SK-N-SH treated with all-trans-retinoic acid at 6 μM for 48 hours (cell line): ENCODE measurements at regions not wholly inside any gene's neighbourhood (a gene's known extent, or its start where the extent isn't known, plus 50 kb on each side); places are given as distances from the start of the nearest gene placed in this dataset.

Source experiments
- ATAC-seq: fragments of 200-7000 bp; cut with Tn5 transposase; 3 replicates; pipeline ENCODE4 v1.9.1; 2020; ENCODE audit warnings: mild to moderate bottlenecking, moderate library complexity
- ARNTL ChIP-seq: fragments of 450-650 bp; formaldehyde crosslinking; IDR thresholded peaks from 2 replicates; pipeline ENCODE4 v1.5.0; 2020; ENCODE audit warnings: low read depth, mild to moderate bottlenecking, moderate library complexity, borderline replicate concordance
- BACH2 ChIP-seq: fragments of 250-450 bp; sonication (Bioruptor Pico); IDR thresholded peaks from 2 replicates; pipeline ENCODE4 v1.9.0; 2021; ENCODE audit warnings: mild to moderate bottlenecking, borderline replicate concordance
- CSDC2 ChIP-seq: fragments of 250-450 bp; sonication (Bioruptor Pico); IDR thresholded peaks from 2 replicates; pipeline ENCODE4 v1.5.0; 2020; ENCODE audit warnings: mild to moderate bottlenecking, moderate library complexity
- ESRRG ChIP-seq: fragments of 250-450 bp; sonication (Bioruptor Pico); IDR thresholded peaks from 2 replicates; pipeline ENCODE4 v1.6.1; 2021; ENCODE audit warnings: mild to moderate bottlenecking
- GLIS3 ChIP-seq: fragments of 250-450 bp; sonication (Bioruptor Pico); IDR thresholded peaks from 2 replicates; pipeline ENCODE4 v1.5.0; 2020; ENCODE audit warnings: mild to moderate bottlenecking, moderate library complexity
- ISL1 ChIP-seq: fragments of 250-450 bp; sonication (Bioruptor Pico); IDR thresholded peaks from 2 replicates; pipeline ENCODE4 v2.1.2; 2022; ENCODE audit warnings: mild to moderate bottlenecking, moderate library complexity
- OSR1 ChIP-seq: fragments of 250-450 bp; sonication (Bioruptor Pico); IDR thresholded peaks from 2 replicates; pipeline ENCODE4 v1.8.0; 2022; ENCODE audit warnings: moderate library complexity, mild to moderate bottlenecking, inconsistent platforms
- POU6F1 ChIP-seq: fragments of 250-450 bp; sonication (Bioruptor Pico); IDR thresholded peaks from 2 replicates; pipeline ENCODE4 v1.8.0; 2021; ENCODE audit warnings: low read depth, mild to moderate bottlenecking, moderate library complexity, borderline replicate concordance
- PPARA ChIP-seq: fragments of 250-450 bp; sonication (Bioruptor Pico); IDR thresholded peaks from 2 replicates; pipeline ENCODE4 v1.5.0; 2020; ENCODE audit warnings: mild to moderate bottlenecking, borderline replicate concordance
- SNAI2 ChIP-seq: fragments of 250-450 bp; sonication (Bioruptor Pico); IDR thresholded peaks from 2 replicates; pipeline ENCODE4 v1.5.0; 2020; ENCODE audit warnings: mild to moderate bottlenecking, moderate library complexity
- TCF4 ChIP-seq: fragments of 250-450 bp; sonication (Bioruptor Pico); IDR thresholded peaks from 2 replicates; pipeline ENCODE4 v1.8.0; 2021; ENCODE audit warnings: mild to moderate bottlenecking, moderate library complexity, borderline replicate concordance
- TOX ChIP-seq: fragments of 250-450 bp; sonication (Bioruptor Pico); IDR thresholded peaks from 2 replicates; pipeline ENCODE4 v1.8.0; 2021; ENCODE audit warnings: mild to moderate bottlenecking, moderate library complexity, borderline replicate concordance
- TSHZ2 ChIP-seq: fragments of 250-450 bp; sonication (Bioruptor Pico); IDR thresholded peaks from 2 replicates; pipeline ENCODE4 v1.5.0; 2020; ENCODE audit warnings: mild to moderate bottlenecking, moderate library complexity
- ZFP3 ChIP-seq: fragments of 250-450 bp; sonication (Bioruptor Pico); IDR thresholded peaks from 2 replicates; pipeline ENCODE4 v1.5.0; 2020; ENCODE audit warnings: mild to moderate bottlenecking, moderate library complexity
- ZFP30 ChIP-seq: fragments of 450-650 bp; formaldehyde crosslinking; IDR thresholded peaks from 2 replicates; pipeline ENCODE4 v1.5.0; 2022; ENCODE audit warnings: mild to moderate bottlenecking, moderate library complexity
- ZNF565 ChIP-seq: fragments of 450-650 bp; formaldehyde crosslinking; conservative IDR thresholded peaks from 2 replicates; pipeline ENCODE4 v1.5.0; 2020; ENCODE audit warnings: low read depth, mild to moderate bottlenecking, moderate library complexity
- ZNF70 ChIP-seq: fragments of 450-650 bp; formaldehyde crosslinking; IDR thresholded peaks from 2 replicates; pipeline ENCODE4 v1.5.0; 2020; ENCODE audit warnings: mild to moderate bottlenecking, moderate library complexity
- ZNF8 ChIP-seq: fragments of 450-650 bp; formaldehyde crosslinking; IDR thresholded peaks from 2 replicates; pipeline ENCODE4 v1.5.0; 2020; ENCODE audit warnings: mild to moderate bottlenecking, moderate library complexity
- TF ChIP-seq, protein P1 (sequence below): fragments of 250-450 bp; sonication (Bioruptor Pico); IDR thresholded peaks from 2 replicates; pipeline ENCODE4 v1.5.1; 2020; ENCODE audit warnings: low read depth, mild to moderate bottlenecking, moderate library complexity
- TF ChIP-seq, protein P2 (sequence below): fragments of 250-450 bp; sonication (Bioruptor Pico); IDR thresholded peaks from 2 replicates; pipeline ENCODE4 v1.8.0; 2020; ENCODE audit warnings: mild to moderate bottlenecking, moderate library complexity, borderline replicate concordance
- TF ChIP-seq, protein P3 (sequence below): fragments of 250-450 bp; sonication (Bioruptor Pico); IDR thresholded peaks from 2 replicates; pipeline ENCODE4 v1.5.1; 2021; ENCODE audit warnings: mild to moderate bottlenecking, moderate library complexity

- no peak for ATAC-seq
- TF ChIP-seq ZFP30 (CRISPR knock-in tag) (no peak), ZNF8 (CRISPR knock-in tag) (no peak), TCF4 (CRISPR knock-in tag) (no peak), TOX (CRISPR knock-in tag) (no peak), SNAI2 (CRISPR knock-in tag) (no peak), ISL1 (no peak), TSHZ2 (no peak), OSR1 (CRISPR knock-in tag) (no peak), ESRRG (CRISPR knock-in tag) (no peak)
These were observed 478.4 kb upstream of the NRXN1 start for GRCh38 chr2:51510303-51510702.

DNA sequence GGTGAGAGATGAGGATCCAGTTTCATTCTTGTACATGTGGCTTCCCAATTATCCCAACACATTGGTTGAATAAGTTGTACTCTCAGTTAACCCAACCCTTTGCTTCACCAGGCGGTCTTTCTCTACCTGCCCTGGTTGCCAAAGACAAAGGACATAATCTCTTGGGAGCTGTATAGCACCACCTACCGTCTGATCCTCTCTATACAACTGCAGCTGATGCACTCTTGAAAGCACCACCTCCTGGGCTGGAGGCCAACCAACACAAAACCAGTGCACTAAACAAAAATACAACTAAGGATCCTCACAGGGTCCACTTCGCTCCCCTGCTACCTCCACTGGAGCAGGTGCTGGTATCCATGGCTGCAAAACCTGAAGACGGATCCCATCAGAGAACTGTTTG is 473.6 kb upstream of the NRXN1 start:
- ATAC-seq: no peak
- TF ChIP-seq TOX (CRISPR knock-in tag) (no peak), ESRRG (CRISPR knock-in tag) (no peak), ZFP30 (CRISPR knock-in tag) (no peak), ZFP3 (CRISPR knock-in tag) (no peak), ZNF565 (no peak), ISL1 (no peak), OSR1 (CRISPR knock-in tag) (no peak), SNAI2 (CRISPR knock-in tag) (no peak), TCF4 (CRISPR knock-in tag) (no peak), ZNF70 (CRISPR knock-in tag) (no peak), CSDC2 (CRISPR knock-in tag) (no peak), BACH2 (no peak), TSHZ2 (no peak), PPARA (CRISPR knock-in tag) (no peak), GLIS3 (no peak), ARNTL (CRISPR knock-in tag) (no peak)
- TF ChIP-seq, protein P1, sequence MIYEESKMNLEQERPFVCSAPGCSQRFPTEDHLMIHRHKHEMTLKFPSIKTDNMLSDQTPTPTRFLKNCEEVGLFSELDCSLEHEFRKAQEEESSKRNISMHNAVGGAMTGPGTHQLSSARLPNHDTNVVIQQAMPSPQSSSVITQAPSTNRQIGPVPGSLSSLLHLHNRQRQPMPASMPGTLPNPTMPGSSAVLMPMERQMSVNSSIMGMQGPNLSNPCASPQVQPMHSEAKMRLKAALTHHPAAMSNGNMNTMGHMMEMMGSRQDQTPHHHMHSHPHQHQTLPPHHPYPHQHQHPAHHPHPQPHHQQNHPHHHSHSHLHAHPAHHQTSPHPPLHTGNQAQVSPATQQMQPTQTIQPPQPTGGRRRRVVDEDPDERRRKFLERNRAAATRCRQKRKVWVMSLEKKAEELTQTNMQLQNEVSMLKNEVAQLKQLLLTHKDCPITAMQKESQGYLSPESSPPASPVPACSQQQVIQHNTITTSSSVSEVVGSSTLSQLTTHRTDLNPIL (CRISPR knock-in tag): no peak
- TF ChIP-seq, protein P2, sequence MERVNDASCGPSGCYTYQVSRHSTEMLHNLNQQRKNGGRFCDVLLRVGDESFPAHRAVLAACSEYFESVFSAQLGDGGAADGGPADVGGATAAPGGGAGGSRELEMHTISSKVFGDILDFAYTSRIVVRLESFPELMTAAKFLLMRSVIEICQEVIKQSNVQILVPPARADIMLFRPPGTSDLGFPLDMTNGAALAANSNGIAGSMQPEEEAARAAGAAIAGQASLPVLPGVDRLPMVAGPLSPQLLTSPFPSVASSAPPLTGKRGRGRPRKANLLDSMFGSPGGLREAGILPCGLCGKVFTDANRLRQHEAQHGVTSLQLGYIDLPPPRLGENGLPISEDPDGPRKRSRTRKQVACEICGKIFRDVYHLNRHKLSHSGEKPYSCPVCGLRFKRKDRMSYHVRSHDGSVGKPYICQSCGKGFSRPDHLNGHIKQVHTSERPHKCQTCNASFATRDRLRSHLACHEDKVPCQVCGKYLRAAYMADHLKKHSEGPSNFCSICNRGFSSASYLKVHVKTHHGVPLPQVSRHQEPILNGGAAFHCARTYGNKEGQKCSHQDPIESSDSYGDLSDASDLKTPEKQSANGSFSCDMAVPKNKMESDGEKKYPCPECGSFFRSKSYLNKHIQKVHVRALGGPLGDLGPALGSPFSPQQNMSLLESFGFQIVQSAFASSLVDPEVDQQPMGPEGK (CRISPR knock-in tag): no peak
- TF ChIP-seq, all 23 proteins: peak for 0

DNA sequence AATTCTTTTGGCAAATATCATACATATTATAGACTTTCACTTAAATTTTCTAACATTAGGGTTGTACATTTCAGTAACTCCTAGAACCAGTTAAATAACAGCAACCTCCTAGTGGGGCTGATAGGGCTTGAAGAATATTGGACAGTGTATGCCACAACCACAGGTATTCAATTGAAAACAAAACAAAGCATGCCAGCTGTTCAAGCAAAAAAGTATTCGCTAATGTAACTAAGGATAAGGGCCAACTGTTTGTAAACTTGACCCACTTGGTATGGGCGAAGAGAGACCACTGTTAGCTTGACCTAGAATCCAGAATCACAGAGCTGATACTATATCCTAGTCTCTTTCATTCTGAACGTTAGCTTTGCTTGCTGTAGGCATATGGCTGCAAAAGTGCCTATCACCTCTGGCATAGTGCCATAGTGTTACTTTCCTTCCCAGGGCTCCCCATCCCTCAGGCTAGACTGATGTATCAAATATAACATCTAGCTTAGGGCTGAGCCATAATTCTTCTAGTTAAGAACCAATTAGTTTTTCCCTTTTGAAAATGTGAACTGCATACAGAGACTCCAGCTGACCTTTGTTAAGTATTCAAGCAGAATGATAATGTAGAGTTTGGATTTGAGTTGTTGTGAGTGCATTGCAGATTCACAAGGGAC is 458.8 kb upstream of the NRXN1 start:
- ATAC-seq: no peak
- TF ChIP-seq, protein P2 (CRISPR knock-in tag): no peak
- TF ChIP-seq GLIS3 (no peak), ZNF8 (CRISPR knock-in tag) (no peak), TCF4 (CRISPR knock-in tag) (no peak), TOX (CRISPR knock-in tag) (no peak), POU6F1 (no peak), ESRRG (CRISPR knock-in tag) (no peak), BACH2 (no peak)
- TF ChIP-seq, protein P3, sequence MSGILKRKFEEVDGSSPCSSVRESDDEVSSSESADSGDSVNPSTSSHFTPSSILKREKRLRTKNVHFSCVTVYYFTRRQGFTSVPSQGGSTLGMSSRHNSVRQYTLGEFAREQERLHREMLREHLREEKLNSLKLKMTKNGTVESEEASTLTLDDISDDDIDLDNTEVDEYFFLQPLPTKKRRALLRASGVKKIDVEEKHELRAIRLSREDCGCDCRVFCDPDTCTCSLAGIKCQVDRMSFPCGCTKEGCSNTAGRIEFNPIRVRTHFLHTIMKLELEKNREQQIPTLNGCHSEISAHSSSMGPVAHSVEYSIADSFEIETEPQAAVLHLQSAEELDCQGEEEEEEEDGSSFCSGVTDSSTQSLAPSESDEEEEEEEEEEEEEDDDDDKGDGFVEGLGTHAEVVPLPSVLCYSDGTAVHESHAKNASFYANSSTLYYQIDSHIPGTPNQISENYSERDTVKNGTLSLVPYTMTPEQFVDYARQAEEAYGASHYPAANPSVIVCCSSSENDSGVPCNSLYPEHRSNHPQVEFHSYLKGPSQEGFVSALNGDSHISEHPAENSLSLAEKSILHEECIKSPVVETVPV (CRISPR knock-in tag): no peak
- TF ChIP-seq, protein P1 (CRISPR knock-in tag): no peak
